ENCODE measurements at regions not wholly inside any gene's neighbourhood (a gene's known extent, or its start where the extent isn't known, plus 50 kb on each side); places are given as distances from the start of the nearest gene placed in this dataset.

DNA sequence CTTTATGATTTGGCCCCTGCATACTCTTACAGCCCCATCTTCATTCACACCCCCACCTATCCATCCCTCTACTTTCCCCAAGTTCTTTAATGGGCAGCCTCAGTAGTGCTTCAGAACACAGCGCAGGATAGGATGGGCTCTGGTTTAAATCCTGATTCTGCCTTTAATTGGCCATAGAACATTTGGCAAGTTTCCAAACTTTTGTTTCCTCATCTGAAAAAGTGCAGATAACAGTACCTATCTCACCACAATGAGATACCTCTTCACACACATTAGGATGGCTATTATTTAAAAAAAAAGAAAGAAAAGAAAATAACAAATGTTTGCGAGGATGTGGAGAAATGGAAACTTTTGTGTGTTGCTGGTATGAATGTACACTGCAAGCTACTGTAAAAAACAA, 142.5 kb upstream of the VANGL1 start:
- TF ChIP-seq CTCF (conservative IDR thresholded peaks at IDR 0.05 in 1 of 2, IDR thresholded peaks at IDR 0.05 in 1 of 2; ENCODE audit: extremely low read depth in 1 of 2, insufficient read depth in 1 of 2, low read depth in 1 of 2, low read length in 2 of 2) (no peak), EZH2 (IDR thresholded peaks at IDR 0.05; ENCODE audit: borderline replicate concordance, low read length) (no peak)

Measured in mammary epithelial cell (primary cell).